Stimulated activated CD4-positive, alpha-beta T cell treated with anti-CD3 and anti-CD28 coated beads, Interleukin-15, amount 100 ng/mL, for 48 hours (primary cell): ENCODE measurements at regions not wholly inside any gene's neighbourhood (a gene's known extent, or its start where the extent isn't known, plus 50 kb on each side); places are given as distances from the start of the nearest gene placed in this dataset.

Source experiments
- DNase-seq, 2 donors: peaks; one replicate each; pipeline ENCODE4 v3.0.0-alpha.2; 2020; ENCODE audit warnings: low read depth in 2 of 2

GRCh38 chr21:19830446-19830845 lies 1167.8 kb upstream of the NCAM2 start:
- no peak for DNase-seq

DNA sequence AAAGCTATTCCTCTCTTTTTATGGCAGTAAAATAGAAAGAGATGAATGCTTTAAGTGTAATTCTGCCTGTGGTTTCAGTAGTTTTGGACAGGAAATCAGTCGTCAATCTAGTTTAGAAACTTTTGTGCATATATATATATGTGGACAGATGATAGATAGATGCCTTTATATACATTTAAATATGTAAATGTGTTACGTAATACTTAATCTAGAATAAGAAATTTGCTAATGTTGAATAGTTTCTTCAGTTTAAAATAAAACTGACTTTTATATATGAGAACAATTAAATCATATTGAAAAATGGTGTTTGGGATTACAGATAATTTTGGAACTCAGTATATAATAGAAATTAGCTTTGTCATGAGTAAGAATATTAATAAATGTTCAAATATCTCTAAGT lies 1165.7 kb upstream of the NCAM2 start:
- DNase-seq, result no peak

DNA sequence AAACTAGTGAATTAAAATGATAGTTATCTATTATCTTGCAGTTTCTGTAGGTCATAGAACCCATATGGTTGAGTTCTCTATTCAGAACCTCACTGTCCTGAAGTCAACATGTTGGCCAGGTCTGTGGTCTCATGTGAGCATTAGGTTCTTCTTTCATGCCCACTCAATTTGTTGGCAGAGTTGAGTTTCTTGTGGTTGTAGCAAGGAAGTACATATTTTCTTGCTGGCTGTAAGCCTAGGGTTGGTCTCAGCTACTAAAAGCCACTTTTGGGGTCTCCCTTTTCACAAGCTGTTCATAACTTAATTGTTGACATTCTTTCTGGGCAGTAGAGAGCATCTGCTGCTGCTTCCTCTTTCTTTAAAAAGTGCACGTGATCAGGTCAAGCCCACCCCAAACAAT lies 1165.1 kb upstream of the NCAM2 start:
- no peak for DNase-seq

DNA sequence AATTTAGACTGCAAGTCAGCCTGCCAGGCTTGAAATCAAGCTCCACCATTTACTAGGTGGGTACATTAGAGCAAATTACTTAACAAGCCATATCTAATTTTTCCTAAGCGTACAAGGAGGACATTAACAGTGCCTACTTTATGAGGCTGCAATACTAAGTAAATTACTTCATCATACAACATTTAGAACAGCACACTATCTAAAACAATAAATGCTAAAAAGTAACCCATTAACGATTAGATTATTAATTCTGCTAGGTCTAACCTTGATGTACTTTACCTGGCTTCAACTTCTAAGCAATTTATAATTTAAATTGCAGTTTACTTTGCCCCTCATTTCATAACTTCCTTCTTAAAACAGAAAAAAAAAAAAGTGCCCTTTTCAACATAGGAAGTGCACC lies 1155.6 kb upstream of the NCAM2 start:
- DNase-seq, result no peak

DNA sequence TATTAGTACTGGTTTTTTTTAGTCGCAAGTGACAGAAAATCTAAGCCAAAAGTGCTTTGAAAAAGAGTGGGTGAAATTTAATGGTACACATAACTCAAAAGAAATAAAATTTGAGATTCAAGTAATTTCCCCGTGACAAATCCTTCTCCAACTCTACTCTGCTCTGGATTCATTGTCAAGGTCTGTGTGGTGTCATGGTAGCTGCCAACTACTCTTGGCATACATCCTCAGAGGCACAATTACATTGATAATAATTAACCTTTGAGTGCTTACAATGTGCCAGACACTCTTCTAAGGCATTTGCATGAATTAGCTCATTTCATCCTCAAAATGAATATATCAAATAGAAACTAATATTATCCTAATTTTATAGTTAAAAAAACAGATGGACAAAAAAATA lies 1153.9 kb upstream of the NCAM2 start:
- no peak for DNase-seq

DNA sequence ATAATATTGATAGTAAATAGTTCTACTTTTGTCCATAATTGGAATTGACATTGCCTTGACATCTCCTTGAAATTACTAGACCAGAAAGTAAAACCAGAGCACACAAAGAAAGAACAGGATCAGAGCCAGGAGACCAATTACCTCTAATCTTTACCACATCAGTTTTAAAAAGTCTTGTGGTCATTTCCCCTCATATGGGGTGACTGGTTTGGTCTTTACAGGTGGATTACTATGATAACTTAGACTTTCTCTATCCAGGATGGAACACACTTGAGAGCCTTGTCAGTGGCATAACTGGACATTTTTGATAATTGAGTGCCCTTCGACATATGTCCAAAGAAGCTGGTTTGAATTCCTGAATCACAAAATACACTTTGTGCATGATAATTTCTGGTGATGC lies 1148.1 kb upstream of the NCAM2 start:
- no peak for DNase-seq

GRCh38 chr21:19853061-19853460 lies 1145.1 kb upstream of the NCAM2 start:
- DNase-seq, result no peak

- no peak for DNase-seq
Observed at GRCh38 chr21:19853709-19854575, 1144.3 kb upstream of the NCAM2 start.

GRCh38 chr21:19855522-19855921 lies 1142.7 kb upstream of the NCAM2 start:
- no peak for DNase-seq

DNA sequence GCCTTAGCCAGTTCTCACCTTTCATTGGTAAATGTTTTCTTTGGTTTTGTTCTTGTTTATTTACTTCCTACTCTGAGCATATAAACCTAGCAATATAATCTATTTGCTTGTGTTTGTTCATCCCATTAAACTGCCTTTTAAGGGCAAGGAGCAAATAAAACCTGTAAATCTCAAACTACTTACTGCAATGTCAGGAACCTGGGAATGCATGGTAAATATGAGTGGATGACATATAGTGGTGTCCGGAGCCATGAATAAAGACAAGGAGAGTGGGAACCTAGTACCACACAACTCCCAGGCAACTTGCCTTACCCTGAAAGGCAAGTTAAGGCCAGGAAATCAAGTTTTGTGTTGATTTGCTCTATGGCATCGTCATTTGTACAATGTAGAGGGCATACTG lies 1133.7 kb upstream of the NCAM2 start:
- no peak for DNase-seq

DNA sequence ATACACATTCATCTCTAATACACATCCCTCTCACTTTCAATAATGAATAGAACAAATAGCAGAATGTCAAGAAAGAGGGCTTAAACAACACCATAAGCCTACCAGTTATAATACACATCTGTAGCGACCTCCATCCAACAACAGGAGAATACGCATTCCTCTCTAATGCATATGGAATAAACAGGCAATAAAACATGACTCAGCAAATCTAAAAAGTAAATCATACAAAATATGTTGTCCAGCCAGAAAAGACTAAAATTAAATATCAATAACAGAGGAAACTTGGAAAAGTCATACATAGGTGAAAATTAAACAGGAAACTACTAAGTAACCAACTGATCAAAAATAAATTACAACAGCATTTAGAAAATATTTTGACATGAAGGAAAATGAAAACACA lies 1127.5 kb upstream of the NCAM2 start:
- DNase-seq, result no peak

DNA sequence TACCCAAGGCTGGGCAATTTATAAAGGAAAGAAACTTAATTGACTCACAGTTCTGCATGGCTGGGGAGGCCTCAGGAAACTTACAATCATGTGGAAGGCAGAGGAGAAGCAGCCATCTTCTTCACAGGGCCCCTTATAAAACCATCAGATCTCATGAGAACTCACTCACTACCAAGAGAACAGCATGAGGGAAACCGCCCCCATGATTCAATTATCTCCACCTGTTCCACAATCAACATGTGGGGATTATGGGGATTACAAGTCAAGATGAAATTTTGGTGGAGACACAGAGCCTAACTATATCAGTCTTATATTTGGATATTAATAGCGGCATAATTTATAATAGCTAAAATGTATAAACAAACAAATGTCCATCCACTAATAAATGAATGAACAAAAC lies 1123.7 kb upstream of the NCAM2 start:
- DNase-seq, result no peak

- DNase-seq, result no peak
Observed at GRCh38 chr21:19878133-19878532, 1120.1 kb upstream of the NCAM2 start.

DNA sequence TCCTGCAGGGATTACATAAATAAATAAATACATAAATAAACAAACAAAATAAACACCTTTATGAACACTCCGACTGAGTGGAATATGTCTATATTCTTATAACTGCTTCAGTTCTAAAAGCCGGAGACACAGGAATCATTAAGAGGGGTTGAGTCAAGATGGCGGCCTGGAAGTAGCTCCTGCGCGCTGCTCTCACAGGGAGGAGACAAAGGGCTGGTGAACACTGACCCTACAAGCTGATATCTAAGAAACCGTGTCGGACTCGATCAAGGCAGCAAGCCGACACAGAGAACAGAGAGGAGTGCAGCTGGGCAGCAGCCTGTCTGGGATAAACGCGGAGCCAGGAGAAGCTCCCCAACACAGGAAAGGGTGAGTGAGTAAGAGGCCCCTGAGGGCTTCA lies 1098.6 kb upstream of the NCAM2 start:
- DNase-seq, result no peak

DNA sequence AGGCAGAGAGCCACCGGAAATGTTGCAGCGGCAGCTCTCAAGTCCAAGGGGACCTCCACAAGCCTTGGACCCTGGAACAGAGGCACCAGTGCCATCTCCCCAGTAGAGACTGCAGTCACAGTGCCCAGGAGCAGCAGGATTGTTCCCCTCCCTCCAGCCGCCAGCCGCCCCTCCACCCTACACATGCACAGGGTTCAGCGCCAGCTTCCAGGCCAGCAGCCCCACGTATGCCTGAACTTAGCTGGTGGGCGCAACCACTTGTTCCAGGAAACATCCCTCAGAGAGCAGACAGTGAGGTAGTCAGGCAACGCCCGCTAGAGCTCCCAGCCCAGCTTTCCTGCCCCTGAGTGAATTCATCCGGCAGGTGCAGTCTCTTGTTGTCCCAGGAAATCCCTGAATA lies 1098.1 kb upstream of the NCAM2 start:
- no peak for DNase-seq

- DNase-seq, result no peak
Observed at GRCh38 chr21:19908390-19908789, 1089.8 kb upstream of the NCAM2 start.

DNA sequence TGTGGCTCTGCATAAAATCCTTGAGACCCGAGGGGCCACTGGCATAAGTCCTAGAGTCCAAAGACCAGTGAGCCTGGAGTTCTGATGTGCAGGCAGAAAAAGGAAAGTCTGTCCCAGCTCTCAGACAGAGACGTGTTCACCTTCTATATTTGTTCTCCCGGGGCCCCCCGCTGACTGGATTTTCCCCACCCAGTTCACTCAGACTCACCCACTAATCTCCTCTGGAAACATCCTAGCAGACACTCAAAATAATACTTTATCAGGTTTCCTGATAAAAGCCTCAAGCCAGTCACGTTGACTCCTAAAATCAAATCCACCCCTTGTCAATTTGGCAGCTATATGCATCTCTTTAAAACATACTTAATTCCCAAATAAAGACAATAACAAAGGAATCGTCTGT lies 1084.2 kb upstream of the NCAM2 start:
- no peak for DNase-seq

GRCh38 chr21:19921211-19921610 lies 1077.0 kb upstream of the NCAM2 start:
- no peak for DNase-seq

DNA sequence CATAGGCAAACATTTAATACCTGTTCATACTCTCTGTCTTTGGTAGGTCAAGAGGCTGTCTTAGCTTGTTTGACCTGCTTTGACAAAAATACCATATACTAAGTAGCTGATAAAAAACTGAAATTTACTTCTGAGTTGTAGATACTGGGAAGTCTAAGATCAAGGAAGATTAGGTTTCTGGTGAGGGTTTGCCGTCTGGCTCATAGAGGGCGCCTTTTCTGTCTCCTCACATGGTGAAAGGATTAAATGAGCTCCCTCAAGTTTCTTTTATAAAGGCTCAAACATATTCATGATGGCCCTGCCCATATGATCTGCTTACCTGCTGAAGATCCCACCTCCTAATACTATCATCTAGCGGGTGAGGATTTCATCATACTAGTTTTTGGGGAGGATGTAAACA lies 1076.1 kb upstream of the NCAM2 start:
- DNase-seq, result no peak

DNA sequence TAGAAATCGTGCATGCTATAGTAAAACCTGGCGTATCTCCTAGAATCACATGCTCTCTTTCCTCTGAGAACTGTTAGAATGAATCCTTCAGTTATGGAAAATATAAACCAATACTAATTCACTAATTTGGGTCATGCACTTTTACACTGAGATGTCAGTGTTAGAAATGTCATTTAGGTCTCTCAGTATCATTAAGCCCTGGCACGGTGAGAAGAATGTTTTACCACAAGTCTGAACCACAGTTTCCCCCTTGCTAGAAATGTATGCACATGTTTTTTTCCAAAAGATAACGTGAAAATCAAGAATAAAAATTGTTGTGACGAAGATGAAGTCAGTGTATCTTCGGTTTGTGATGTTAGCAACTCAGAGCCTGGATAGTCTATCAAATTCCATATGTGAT lies 1062.7 kb upstream of the NCAM2 start:
- DNase-seq, result no peak

GRCh38 chr21:19937619-19938018 lies 1060.6 kb upstream of the NCAM2 start:
- DNase-seq, result no peak

DNA sequence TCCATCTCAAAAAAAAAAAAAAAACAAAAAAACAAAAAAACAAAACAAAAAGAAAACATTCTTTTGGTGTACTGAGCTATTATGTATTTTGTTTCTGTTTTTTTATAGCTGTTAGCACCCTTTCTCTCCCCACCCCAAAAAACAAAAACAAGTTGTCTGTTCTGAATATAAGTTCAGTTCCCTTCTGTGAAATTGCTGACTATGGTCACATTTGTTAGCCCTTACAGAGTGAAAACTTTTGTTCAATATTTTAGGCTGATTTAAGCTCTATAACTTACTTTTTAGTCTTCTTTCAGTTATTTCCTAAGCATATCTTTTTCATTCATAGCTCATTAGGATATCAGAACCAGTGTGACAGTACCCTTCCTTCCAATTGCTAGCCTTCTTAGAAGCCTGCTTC lies 1056.6 kb upstream of the NCAM2 start:
- no peak for DNase-seq

DNA sequence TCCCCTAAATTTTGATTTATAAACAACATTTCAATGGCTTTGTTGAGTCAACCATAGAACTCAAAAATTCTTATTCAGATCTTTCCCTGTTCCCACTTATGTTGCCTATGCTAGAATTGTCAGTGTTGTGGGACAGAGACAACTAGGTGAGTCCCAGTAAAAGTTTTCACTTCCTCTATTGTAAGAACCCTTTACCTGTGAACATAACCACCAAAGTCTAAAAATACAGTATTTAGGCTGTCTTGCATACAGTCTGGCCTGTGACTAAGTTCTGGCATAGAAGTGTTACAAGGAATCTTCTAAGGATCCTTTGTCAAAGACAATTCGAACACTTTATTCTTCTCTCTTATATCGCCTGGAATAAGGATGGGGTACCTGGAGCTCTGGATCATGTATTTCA lies 1047.9 kb upstream of the NCAM2 start:
- no peak for DNase-seq

DNA sequence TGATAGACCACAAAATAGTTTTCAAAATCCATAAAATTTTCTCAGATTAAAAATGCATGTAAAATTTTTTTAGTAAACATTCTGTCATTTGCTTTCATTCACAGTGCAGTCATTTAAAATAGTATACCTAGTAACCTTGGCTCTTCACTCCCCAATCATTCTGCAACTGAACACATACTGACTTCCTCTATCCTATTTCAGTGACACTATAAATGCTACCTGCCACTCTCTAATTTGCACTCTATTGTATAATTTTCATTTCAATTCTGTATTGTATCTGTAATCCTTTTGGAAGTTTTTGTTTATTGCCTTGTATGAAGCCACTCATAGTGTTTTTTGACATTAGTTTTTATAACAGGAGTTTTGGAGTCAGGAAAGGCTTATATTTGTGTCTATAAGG lies 1029.1 kb upstream of the NCAM2 start:
- no peak for DNase-seq
